Fibroblast of skin of left biceps (primary cell): ENCODE measurements at regions not wholly inside any gene's neighbourhood (a gene's known extent, or its start where the extent isn't known, plus 50 kb on each side); places are given as distances from the start of the nearest gene placed in this dataset.
"Not testable (repeated sequence)": the region's sequence is repeated elsewhere in the genome, so short reads cannot be mapped to it uniquely, and the experiment has no call there.

Experiments used
- DNase-seq, 2 experiments: peaks; one replicate each; pipeline ENCODE4 v3.0.0-alpha.2; 2013; ENCODE audit warnings: low read depth in 2 of 2

- DNase-seq = no peak
Observed at GRCh38 chr6:141394125-141394536, 738.6 kb upstream of the GJE1 start.

GRCh38 chr6:141393405-141394124, 739.2 kb upstream of the GJE1 start:
- DNase-seq = no peak

- not testable (repeated sequence) for DNase-seq
Observed at GRCh38 chr6:141391135-141391534, 741.6 kb upstream of the GJE1 start.

- no peak for DNase-seq
Observed at GRCh38 chr6:141388666-141389065, 744.1 kb upstream of the GJE1 start.

- no peak for DNase-seq
Observed at GRCh38 chr6:141370438-141370837, 762.3 kb upstream of the GJE1 start.

GRCh38 chr6:141366796-141367195, 765.9 kb upstream of the GJE1 start:
- DNase-seq = not testable (repeated sequence)

- DNase-seq = no peak
Observed at GRCh38 chr6:141364694-141365093, 768.0 kb upstream of the GJE1 start.

- DNase-seq = no peak
Observed at GRCh38 chr6:141364232-141364631, 768.5 kb upstream of the GJE1 start.

GRCh38 chr6:141361559-141361958, 771.2 kb upstream of the GJE1 start:
- DNase-seq = no peak

- no peak for DNase-seq
Observed at GRCh38 chr6:141359953-141360352, 772.8 kb upstream of the GJE1 start.

- no peak for DNase-seq
Observed at GRCh38 chr6:141354191-141354955, 778.4 kb upstream of the GJE1 start.

GRCh38 chr6:141351721-141352120, 781.0 kb upstream of the GJE1 start:
- DNase-seq = no peak

GRCh38 chr6:141349710-141350109, 783.0 kb upstream of the GJE1 start:
- no peak for DNase-seq

- no peak for DNase-seq
Observed at GRCh38 chr6:141347906-141348492, 784.7 kb upstream of the GJE1 start.

- DNase-seq = no peak
Observed at GRCh38 chr6:141347086-141347485, 785.6 kb upstream of the GJE1 start.

- DNase-seq = no peak
Observed at GRCh38 chr6:141346535-141346934, 786.2 kb upstream of the GJE1 start.

- DNase-seq = no peak
Observed at GRCh38 chr6:141337191-141337590, 795.5 kb upstream of the GJE1 start.

GRCh38 chr6:141335477-141336273, 797.0 kb upstream of the GJE1 start:
- no peak for DNase-seq

- no peak for DNase-seq
Observed at GRCh38 chr6:141326925-141327324, 805.8 kb upstream of the GJE1 start.

- DNase-seq = peak; percentile 90
Observed at GRCh38 chr6:141326426-141326825, 806.3 kb upstream of the GJE1 start.

GRCh38 chr6:141321493-141322347, 811.0 kb upstream of the GJE1 start:
- peak; percentile 36 to 45 for DNase-seq
